Smooth muscle cell (in vitro differentiated cells): ENCODE measurements at regions not wholly inside any gene's neighbourhood (a gene's known extent, or its start where the extent isn't known, plus 50 kb on each side); places are given as distances from the start of the nearest gene placed in this dataset.

Experiments
- DNase-seq: peaks from one replicate; lab custom pipeline; 2025; ENCODE audit not compliant: unreplicated experiment; lab: John Stamatoyannopoulos, UW
- H2AFZ ChIP-seq: fragments of 200-600 bp; sonication (generic); 2 replicates; pipeline ENCODE4 v1.6.0; 2016; ENCODE audit warnings: antibody characterized with exemption, low read depth, mild to moderate bottlenecking
- H3F3A ChIP-seq: fragments of 200-600 bp; sonication (generic); 2 replicates; pipeline ENCODE4 v1.6.0; 2017; ENCODE audit warnings: antibody characterized with exemption, low read depth
- H3K27ac ChIP-seq: fragments of 200-600 bp; sonication (generic); 2 replicates; pipeline ENCODE4 v1.5.1; 2016; ENCODE audit warnings: low read depth, mild to moderate bottlenecking
- H3K27me3 ChIP-seq: fragments of 200-600 bp; sonication (generic); 2 replicates; pipeline ENCODE4 v1.6.1; 2016; ENCODE audit warnings: low read depth, mild to moderate bottlenecking
- H3K36me3 ChIP-seq: fragments of 200-600 bp; sonication (generic); 2 replicates; pipeline ENCODE4 v1.5.1; 2016; ENCODE audit warnings: low read depth
- H3K4me1 ChIP-seq: fragments of 200-600 bp; sonication (generic); 2 replicates; pipeline ENCODE4 v1.5.1; 2016; ENCODE audit warnings: low read depth
- H3K4me2 ChIP-seq: fragments of 200-600 bp; sonication (generic); 2 replicates; pipeline ENCODE4 v1.6.0; 2016; ENCODE audit warnings: mild to moderate bottlenecking
- H3K4me3 ChIP-seq: fragments of 200-600 bp; sonication (generic); 2 replicates; pipeline ENCODE4 v1.5.1; 2016; ENCODE audit warnings: mild to moderate bottlenecking
- H3K79me2 ChIP-seq: fragments of 200-600 bp; sonication (generic); 2 replicates; pipeline ENCODE4 v1.6.0; 2016; ENCODE audit warnings: low read depth, mild to moderate bottlenecking
- H3K9ac ChIP-seq: fragments of 200-600 bp; sonication (generic); 2 replicates; pipeline ENCODE4 v1.6.0; 2016; ENCODE audit warnings: low read depth
- H3K9me3 ChIP-seq: fragments of 200-600 bp; sonication (generic); replicated peaks from 2 replicates; pipeline ENCODE4 v1.5.1; 2016; ENCODE audit warnings: low read depth
- H4K20me1 ChIP-seq: fragments of 200-600 bp; sonication (generic); 2 replicates; pipeline ENCODE4 v1.6.0; 2016; ENCODE audit warnings: low read depth
- WGBS: methylation state at CpG from one replicate; pipeline ENCODE4 v1.1.7; 2016; ENCODE audit warnings: low lambda C conversion rate; 5-methylcytosine and 5-hydroxymethylcytosine counted together
- TF ChIP-seq, protein P1 (sequence below): fragments of 200-600 bp; sonication (generic); IDR thresholded peaks from 2 replicates; pipeline ENCODE4 v1.5.1; 2017; ENCODE audit warnings: borderline replicate concordance, mild to moderate bottlenecking, antibody characterized with exemption; ENCODE audit not compliant: insufficient read depth, poor library complexity, severe bottlenecking

- no peak for DNase-seq
- Histone ChIP-seq H3K27ac (no peak overlapping the region), H3K79me2 (no peaks in the 10 kb centered on the region), H3K4me1 (peaks cover 4% of the 10 kb centered on the region), H3F3A (no peaks in the 10 kb centered on the region), H3K36me3 (no peaks in the 10 kb centered on the region), H3K9me3 (no peaks in the 10 kb centered on the region), H3K9ac (no peak overlapping the region), H4K20me1 (no peaks in the 10 kb centered on the region), H2AFZ (no peak overlapping the region), H3K27me3 (no peaks in the 10 kb centered on the region), H3K4me2 (no peak overlapping the region), H3K4me3 (no peak overlapping the region)
- 77% methylated on average over 3 of the region's 3 CpGs for WGBS
- TF ChIP-seq, protein P1, sequence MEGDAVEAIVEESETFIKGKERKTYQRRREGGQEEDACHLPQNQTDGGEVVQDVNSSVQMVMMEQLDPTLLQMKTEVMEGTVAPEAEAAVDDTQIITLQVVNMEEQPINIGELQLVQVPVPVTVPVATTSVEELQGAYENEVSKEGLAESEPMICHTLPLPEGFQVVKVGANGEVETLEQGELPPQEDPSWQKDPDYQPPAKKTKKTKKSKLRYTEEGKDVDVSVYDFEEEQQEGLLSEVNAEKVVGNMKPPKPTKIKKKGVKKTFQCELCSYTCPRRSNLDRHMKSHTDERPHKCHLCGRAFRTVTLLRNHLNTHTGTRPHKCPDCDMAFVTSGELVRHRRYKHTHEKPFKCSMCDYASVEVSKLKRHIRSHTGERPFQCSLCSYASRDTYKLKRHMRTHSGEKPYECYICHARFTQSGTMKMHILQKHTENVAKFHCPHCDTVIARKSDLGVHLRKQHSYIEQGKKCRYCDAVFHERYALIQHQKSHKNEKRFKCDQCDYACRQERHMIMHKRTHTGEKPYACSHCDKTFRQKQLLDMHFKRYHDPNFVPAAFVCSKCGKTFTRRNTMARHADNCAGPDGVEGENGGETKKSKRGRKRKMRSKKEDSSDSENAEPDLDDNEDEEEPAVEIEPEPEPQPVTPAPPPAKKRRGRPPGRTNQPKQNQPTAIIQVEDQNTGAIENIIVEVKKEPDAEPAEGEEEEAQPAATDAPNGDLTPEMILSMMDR = no peak
These were observed 454.6 kb upstream of the UBE2E2 start for GRCh38 chr3:22748453-22749045.

GRCh38 chr3:22759636-22760310, 443.4 kb upstream of the UBE2E2 start:
- whole genome bisulfite sequencing = 58% methylated on average over 3 of the region's 3 CpGs
- no peak for DNase-seq
- no peaks in the 10 kb centered on the region for H3K36me3 ChIP-seq
- TF ChIP-seq, protein P1 = no peak
- no peaks in the 10 kb centered on the region for H3F3A ChIP-seq
- H3K4me3 ChIP-seq = no peak overlapping the region
- H3K4me1 ChIP-seq = no peaks in the 10 kb centered on the region
- H2AFZ ChIP-seq = no peak overlapping the region
- no peaks in the 10 kb centered on the region for H4K20me1 ChIP-seq
- no peaks in the 10 kb centered on the region for H3K27me3 ChIP-seq
- no peaks in the 10 kb centered on the region for H3K9me3 ChIP-seq
- H3K79me2 ChIP-seq = no peaks in the 10 kb centered on the region
- H3K9ac ChIP-seq = no peak overlapping the region
- H3K27ac ChIP-seq = no peak overlapping the region
- H3K4me2 ChIP-seq = no peak overlapping the region

DNA sequence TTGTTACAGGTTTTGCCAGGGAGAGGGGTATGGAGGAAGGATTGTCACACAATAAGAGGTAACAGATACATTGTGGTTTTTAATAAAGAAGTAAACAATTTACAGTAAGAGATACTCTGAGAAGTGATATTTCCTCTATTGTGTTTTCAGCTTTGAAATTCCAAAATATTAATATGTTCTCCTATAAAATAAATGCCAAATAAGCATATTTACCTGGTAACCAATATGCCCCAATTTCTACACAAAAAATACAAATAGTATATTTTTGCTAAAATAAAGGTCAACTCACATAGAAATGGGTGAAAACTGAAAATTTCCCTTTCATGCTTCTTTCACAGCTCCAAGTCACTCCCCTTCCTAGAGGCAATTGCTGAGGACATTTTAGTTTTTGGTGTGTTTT, 437.4 kb upstream of the UBE2E2 start:
- TF ChIP-seq, protein P1 = no peak
- Histone ChIP-seq H3K36me3 (no peaks in the 10 kb centered on the region), H2AFZ (no peak overlapping the region), H3K79me2 (no peaks in the 10 kb centered on the region), H3K4me1 (no peaks in the 10 kb centered on the region), H3K27me3 (no peaks in the 10 kb centered on the region), H3K4me3 (no peak overlapping the region), H4K20me1 (no peaks in the 10 kb centered on the region), H3K4me2 (no peak overlapping the region), H3K27ac (no peak overlapping the region), H3F3A (no peaks in the 10 kb centered on the region), H3K9me3 (no peaks in the 10 kb centered on the region), H3K9ac (no peak overlapping the region)
- DNase-seq = no peak

- WGBS = 86% methylated on average over 1 of the region's 1 CpG
- no peaks in the 10 kb centered on the region for H3K27me3 ChIP-seq
- H3K27ac ChIP-seq = no peak overlapping the region
- no peaks in the 10 kb centered on the region for H4K20me1 ChIP-seq
- H3K9ac ChIP-seq = no peak overlapping the region
- no peak overlapping the region for H3K4me2 ChIP-seq
- no peaks in the 10 kb centered on the region for H3K36me3 ChIP-seq
- no peak overlapping the region for H2AFZ ChIP-seq
- H3K9me3 ChIP-seq = no peaks in the 10 kb centered on the region
- no peaks in the 10 kb centered on the region for H3K79me2 ChIP-seq
- DNase-seq = no peak
- H3F3A ChIP-seq = no peaks in the 10 kb centered on the region
- TF ChIP-seq, protein P1 = no peak
- no peak overlapping the region for H3K4me3 ChIP-seq
- no peaks in the 10 kb centered on the region for H3K4me1 ChIP-seq
These were observed 425.3 kb upstream of the UBE2E2 start for GRCh38 chr3:22777834-22778233.
